Caki2 (cell line): ENCODE measurements at regions not wholly inside any gene's neighbourhood (a gene's known extent, or its start where the extent isn't known, plus 50 kb on each side); places are given as distances from the start of the nearest gene placed in this dataset.
"Not testable (repeated sequence)": the region's sequence is repeated elsewhere in the genome, so short reads cannot be mapped to it uniquely, and the experiment has no call there.

Experiments used
- DNase-seq: peaks from one replicate; pipeline ENCODE4 v3.0.0-alpha.2; 2015; ENCODE audit warnings: low read depth
- in situ Hi-C: cut with HindIII; loops from 2 replicates; pipeline ENCODE4 v1.10.0; 2016; ENCODE audit warnings: low sequenced_read_pairs, low pct_unique_long_range_greater_than_20kb, mixed read lengths

DNA sequence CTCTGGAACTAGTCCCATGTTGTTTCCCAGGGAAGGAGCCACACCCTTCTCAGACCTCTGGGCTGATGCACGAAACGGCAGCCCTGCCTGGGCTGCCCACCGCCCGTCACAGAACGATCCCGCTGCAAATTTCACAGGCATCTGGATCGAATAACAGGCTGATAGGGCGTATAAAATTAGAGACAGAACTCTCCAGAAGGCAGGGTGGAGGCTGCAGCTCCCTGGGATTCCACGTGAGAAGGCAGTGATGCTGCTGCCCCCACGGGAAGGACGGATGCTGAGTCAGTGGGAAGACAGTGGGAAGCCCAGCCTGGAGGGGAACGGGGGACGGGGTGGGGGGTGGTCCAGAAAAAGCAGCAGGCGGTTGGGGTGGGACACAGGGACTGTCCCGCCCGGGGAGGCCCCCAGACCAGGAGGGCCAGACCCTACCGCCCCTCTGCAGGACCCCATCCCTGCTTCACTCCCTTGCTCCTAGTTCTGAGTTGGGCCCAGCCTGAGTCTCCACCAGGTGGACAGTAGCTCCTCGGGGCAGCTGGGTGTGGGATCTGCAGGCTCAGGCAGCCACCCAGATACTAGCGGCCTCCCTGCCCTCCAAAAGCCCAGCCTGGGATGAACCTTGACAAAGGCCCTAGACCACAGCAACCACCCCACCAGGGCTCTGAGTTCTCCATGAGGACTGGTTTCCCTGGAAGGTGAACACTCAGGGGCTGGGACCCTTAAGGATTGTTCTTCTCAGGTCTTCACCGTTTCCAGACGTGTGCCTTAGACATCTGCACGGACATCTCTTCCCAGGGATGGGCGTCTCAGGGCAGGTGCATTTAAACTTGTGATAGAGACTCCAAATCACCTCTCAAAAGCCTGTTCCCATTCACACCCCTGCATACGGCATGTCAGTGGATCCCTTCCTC lies 117.8 kb downstream of the METRNL start:
- in situ Hi-C loops = no loop called here
- DNase-seq = no peak

DNA sequence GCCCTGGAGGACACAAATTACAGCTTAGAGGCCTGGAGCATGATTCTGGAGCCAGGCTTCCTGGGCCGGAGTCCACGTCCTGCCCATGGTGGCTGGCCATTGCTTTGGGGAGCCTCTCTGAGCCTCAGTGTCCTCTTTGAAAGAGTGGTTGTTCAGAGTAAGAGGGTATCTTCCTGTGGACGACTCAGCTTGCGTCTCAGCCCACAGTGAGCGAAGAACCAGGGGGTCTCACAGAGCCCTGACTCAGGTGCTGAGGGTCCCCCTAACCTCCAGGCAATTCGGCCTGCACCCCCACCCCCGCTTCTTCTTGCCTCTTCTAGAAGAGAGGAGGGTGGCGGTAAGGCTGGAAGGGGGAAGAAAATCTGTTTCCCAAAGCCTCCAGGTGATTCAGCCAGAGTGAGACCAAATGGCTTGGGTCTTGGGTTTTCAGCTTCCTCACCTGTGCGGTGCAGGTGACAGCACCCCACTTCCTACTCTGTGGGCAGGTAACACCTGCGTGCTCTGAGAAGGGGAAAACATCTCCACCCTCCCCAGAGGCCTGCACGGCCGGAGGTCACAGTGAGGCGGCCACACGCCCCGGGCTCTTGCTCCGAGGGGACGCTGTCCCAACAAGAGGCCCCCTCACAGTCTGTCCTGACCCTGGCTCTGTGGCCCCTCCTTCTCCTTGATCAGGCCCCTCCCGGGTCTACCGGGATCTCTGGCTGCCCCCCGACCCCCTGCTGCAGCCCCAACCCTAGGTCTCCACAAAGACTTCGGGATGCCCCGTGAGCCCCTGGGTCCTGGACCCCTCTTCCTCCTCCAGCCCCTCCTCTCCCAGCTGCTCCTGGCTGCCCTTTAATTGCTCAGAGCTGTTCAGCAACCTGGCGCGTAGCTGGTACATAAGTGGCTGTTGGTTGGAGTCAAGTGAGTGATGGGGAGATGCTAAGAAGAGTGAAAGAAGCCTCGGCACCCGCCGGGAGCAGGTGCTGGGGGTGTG lies 119.2 kb downstream of the METRNL start:
- DNase-seq = no peak
- in situ Hi-C loops = no loop called here

- in situ Hi-C loops = no loop called here
- DNase-seq = no peak
Measured at GRCh38 chr17:83199500-83200201, 120.2 kb downstream of the METRNL start.

GRCh38 chr17:83200231-83200699 lies 120.9 kb downstream of the METRNL start:
- in situ Hi-C loops = no loop called here

GRCh38 chr17:83200751-83201150 lies 121.3 kb downstream of the METRNL start:
- in situ Hi-C loops = no loop called here
- no peak for DNase-seq

More at GRCh38 chr17:83200231-83200699, 120.9 kb downstream of the METRNL start:
- no peak for DNase-seq

- DNase-seq = no peak
- in situ Hi-C loops = no loop called here
Measured at GRCh38 chr17:83201206-83202001, 122.0 kb downstream of the METRNL start.

GRCh38 chr17:83202002-83203000 lies 122.9 kb downstream of the METRNL start:
- in situ Hi-C loops = no loop called here
- no peak for DNase-seq

- in situ Hi-C loops = no loop called here
- no peak for DNase-seq
Measured at GRCh38 chr17:83203073-83203471, 123.7 kb downstream of the METRNL start.

GRCh38 chr17:83203472-83204221 lies 124.2 kb downstream of the METRNL start:
- in situ Hi-C loops = no loop called here
- DNase-seq = no peak

GRCh38 chr17:83204230-83204725 lies 124.9 kb downstream of the METRNL start:
- DNase-seq = no peak
- in situ Hi-C loops = no loop called here

GRCh38 chr17:83204736-83205386 lies 125.5 kb downstream of the METRNL start:
- in situ Hi-C loops, DNase-seq: not testable (repeated sequence)

DNA sequence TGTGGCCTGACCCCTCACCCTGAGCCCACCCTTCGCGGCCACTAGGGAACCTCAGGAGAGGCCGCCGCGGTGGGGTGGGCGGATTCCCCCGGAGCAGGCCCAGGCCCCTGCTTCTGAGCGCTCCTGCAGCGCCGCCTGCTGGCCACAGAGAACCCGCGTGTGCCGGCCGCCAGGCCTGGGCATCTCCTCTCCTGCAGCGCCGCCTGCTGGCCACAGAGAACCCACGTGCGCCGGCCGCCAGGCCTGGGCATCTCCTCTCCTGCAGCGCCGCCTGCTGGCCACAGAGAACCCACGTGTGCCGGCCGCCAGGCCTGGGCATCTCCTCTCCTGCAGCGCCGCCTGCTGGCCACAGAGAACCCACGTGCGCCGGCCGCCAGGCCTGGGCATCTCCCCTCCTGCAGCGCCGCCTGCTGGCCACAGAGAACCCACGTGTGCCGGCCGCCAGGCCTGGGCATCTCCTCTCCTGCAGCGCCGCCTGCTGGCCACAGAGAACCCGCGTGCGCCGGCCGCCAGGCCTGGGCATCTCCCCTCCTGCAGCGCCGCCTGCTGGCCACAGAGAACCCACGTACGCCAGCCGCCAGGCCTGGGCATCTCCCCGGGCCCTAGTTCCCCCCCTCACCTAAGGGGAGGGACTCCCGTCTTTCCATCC lies 126.1 kb downstream of the METRNL start:
- DNase-seq, in situ Hi-C loops: not testable (repeated sequence)

DNA sequence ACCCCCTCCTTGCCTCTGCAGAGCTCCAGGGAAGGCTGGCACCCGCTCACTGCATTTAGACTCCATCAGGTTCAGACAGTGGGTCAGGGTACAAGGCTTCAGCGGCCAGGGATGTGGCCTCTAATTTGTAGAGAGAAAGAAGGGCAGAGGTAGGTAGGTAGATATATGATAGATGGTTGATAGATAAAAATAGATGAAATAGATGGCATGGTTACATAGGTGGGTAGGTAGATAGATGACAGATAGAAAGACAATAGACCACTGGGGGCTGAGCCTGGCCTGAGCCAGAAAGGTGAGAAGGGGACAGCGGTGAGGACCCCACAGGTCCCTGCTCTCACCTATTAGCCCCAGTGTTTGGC lies 126.6 kb downstream of the METRNL start:
- in situ Hi-C loops, DNase-seq: not testable (repeated sequence)

DNA sequence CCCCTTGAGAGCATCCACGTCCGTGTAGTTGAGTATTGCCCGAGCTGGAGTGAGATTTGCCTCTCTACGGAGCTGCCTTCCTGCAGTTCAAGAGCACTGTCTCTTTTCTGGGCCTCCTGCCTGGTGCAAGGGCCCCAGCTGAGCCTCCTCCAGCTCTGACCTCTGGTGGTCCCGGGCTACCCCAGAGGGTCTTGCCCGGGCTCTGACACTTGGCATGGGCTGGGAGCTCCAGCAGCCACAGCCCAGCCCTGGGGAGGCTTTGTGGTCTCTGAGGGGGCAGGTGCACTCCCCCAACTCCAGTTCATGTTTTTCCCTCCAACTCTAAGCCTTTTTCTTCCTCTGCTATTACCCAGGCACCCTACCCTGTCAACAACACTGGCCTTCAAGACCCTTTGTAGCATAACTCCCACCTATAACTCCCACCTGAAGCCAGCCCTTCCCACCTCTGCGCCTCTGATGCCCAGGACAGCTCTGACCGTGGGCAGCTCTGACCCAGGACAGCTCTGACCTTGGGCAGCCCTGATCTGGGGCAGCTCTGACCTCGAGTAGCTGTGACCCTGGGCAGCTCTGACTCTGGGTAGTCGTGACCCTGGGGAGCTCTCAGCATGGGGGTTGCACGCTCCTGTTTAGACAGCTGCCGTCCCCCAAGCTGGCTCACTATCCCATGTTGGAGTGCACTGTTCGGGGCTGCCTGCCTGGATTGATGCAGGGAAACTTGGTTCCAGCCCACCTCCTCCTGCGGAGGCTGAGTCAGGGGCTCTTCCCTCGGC lies 127.6 kb downstream of the METRNL start:
- in situ Hi-C loops, DNase-seq: not testable (repeated sequence)
